Smooth muscle cell (in vitro differentiated cells): ENCODE measurements at regions not wholly inside any gene's neighbourhood (a gene's known extent, or its start where the extent isn't known, plus 50 kb on each side); places are given as distances from the start of the nearest gene placed in this dataset.
"Not testable (repeated sequence)": the region's sequence is repeated elsewhere in the genome, so short reads cannot be mapped to it uniquely, and the experiment has no call there.

Experiments
- DNase-seq: peaks from one replicate; lab custom pipeline; 2025; ENCODE audit not compliant: unreplicated experiment; lab: John Stamatoyannopoulos, UW
- H2AFZ ChIP-seq: fragments of 200-600 bp; sonication (generic); 2 replicates; pipeline ENCODE4 v1.6.0; 2016; ENCODE audit warnings: antibody characterized with exemption, low read depth, mild to moderate bottlenecking
- H3F3A ChIP-seq: fragments of 200-600 bp; sonication (generic); 2 replicates; pipeline ENCODE4 v1.6.0; 2017; ENCODE audit warnings: antibody characterized with exemption, low read depth
- H3K27ac ChIP-seq: fragments of 200-600 bp; sonication (generic); 2 replicates; pipeline ENCODE4 v1.5.1; 2016; ENCODE audit warnings: low read depth, mild to moderate bottlenecking
- H3K27me3 ChIP-seq: fragments of 200-600 bp; sonication (generic); 2 replicates; pipeline ENCODE4 v1.6.1; 2016; ENCODE audit warnings: low read depth, mild to moderate bottlenecking
- H3K36me3 ChIP-seq: fragments of 200-600 bp; sonication (generic); 2 replicates; pipeline ENCODE4 v1.5.1; 2016; ENCODE audit warnings: low read depth
- H3K4me1 ChIP-seq: fragments of 200-600 bp; sonication (generic); 2 replicates; pipeline ENCODE4 v1.5.1; 2016; ENCODE audit warnings: low read depth
- H3K4me2 ChIP-seq: fragments of 200-600 bp; sonication (generic); 2 replicates; pipeline ENCODE4 v1.6.0; 2016; ENCODE audit warnings: mild to moderate bottlenecking
- H3K4me3 ChIP-seq: fragments of 200-600 bp; sonication (generic); 2 replicates; pipeline ENCODE4 v1.5.1; 2016; ENCODE audit warnings: mild to moderate bottlenecking
- H3K79me2 ChIP-seq: fragments of 200-600 bp; sonication (generic); 2 replicates; pipeline ENCODE4 v1.6.0; 2016; ENCODE audit warnings: low read depth, mild to moderate bottlenecking
- H3K9ac ChIP-seq: fragments of 200-600 bp; sonication (generic); 2 replicates; pipeline ENCODE4 v1.6.0; 2016; ENCODE audit warnings: low read depth
- H3K9me3 ChIP-seq: fragments of 200-600 bp; sonication (generic); replicated peaks from 2 replicates; pipeline ENCODE4 v1.5.1; 2016; ENCODE audit warnings: low read depth
- H4K20me1 ChIP-seq: fragments of 200-600 bp; sonication (generic); 2 replicates; pipeline ENCODE4 v1.6.0; 2016; ENCODE audit warnings: low read depth
- CTCF ChIP-seq: fragments of 200-600 bp; sonication (generic); IDR thresholded peaks from 2 replicates; pipeline ENCODE4 v1.5.1; 2017; ENCODE audit warnings: borderline replicate concordance, mild to moderate bottlenecking, antibody characterized with exemption; ENCODE audit not compliant: insufficient read depth, poor library complexity, severe bottlenecking
- WGBS: methylation state at CpG from one replicate; pipeline ENCODE4 v1.1.7; 2016; ENCODE audit warnings: low lambda C conversion rate; 5-methylcytosine and 5-hydroxymethylcytosine counted together

DNA sequence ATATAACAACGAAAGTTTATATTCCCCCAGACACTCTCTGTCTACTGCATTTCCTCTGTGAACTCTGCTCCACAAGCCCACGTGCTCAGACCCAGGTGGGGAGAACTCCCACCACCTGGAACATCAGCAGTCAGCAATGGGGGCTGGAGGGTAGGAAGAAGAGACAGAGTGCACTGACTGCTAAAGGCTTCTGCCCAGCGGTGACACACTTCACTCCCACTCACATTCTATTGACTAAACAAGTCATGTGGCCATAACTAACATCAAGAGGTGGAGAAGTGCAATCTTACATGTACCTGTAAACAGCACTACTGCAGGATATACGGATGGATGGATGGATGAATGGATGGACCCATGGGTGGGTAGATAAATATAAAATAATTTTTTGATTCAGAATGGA lies 122.2 kb downstream of the MPP7 start:
- no peak overlapping the region for H3K9ac ChIP-seq
- WGBS: 67% methylated on average over 4 of the region's 4 CpGs
- no peaks in the 10 kb centered on the region for H3K4me1 ChIP-seq
- H3K36me3 ChIP-seq: no peaks in the 10 kb centered on the region
- H2AFZ ChIP-seq: no peak overlapping the region
- no peak for DNase-seq
- no peaks in the 10 kb centered on the region for H3K9me3 ChIP-seq
- H3K4me2 ChIP-seq: no peak overlapping the region
- H3K4me3 ChIP-seq: no peak overlapping the region
- no peaks in the 10 kb centered on the region for H3K27me3 ChIP-seq
- no peaks in the 10 kb centered on the region for H3F3A ChIP-seq
- TF ChIP-seq CTCF: no peak
- no peaks in the 10 kb centered on the region for H3K79me2 ChIP-seq
- no peaks in the 10 kb centered on the region for H4K20me1 ChIP-seq
- no peak overlapping the region for H3K27ac ChIP-seq

DNA sequence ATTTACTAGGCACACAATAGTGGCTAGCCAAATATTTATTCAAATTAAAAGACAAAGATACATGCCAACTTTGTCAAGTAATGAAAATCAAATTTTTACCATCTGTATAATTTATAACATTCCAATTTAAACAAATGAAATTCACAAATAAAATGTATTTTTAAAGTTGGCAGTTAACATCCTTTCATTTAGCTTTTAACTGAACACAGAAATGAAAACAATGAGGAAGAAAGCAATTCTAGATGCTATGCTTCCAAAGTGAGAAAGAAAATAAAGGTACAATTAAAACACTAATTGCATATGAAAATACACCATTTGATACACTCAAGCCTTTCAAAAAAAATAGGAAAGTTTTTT lies 123.1 kb downstream of the MPP7 start:
- Histone ChIP-seq H3K27ac (no peak overlapping the region), H3K9me3 (no peaks in the 10 kb centered on the region), H3K9ac (no peak overlapping the region), H3K27me3 (no peaks in the 10 kb centered on the region), H3F3A (no peaks in the 10 kb centered on the region), H4K20me1 (no peaks in the 10 kb centered on the region), H3K4me1 (no peaks in the 10 kb centered on the region), H3K4me3 (no peak overlapping the region), H2AFZ (no peak overlapping the region), H3K4me2 (no peak overlapping the region), H3K79me2 (no peaks in the 10 kb centered on the region), H3K36me3 (no peaks in the 10 kb centered on the region)
- DNase-seq: no peak
- no peak for TF ChIP-seq CTCF

GRCh38 chr10:28179006-28179742 lies 123.7 kb downstream of the MPP7 start:
- Histone ChIP-seq H3K79me2 (no peaks in the 10 kb centered on the region), H3K9ac (no peak overlapping the region), H3F3A (no peaks in the 10 kb centered on the region), H3K27me3 (no peaks in the 10 kb centered on the region), H3K9me3 (no peaks in the 10 kb centered on the region), H3K36me3 (no peaks in the 10 kb centered on the region), H3K27ac (no peak overlapping the region), H3K4me2 (no peak overlapping the region), H2AFZ (no peak overlapping the region), H3K4me1 (no peaks in the 10 kb centered on the region), H3K4me3 (no peak overlapping the region), H4K20me1 (no peaks in the 10 kb centered on the region)
- WGBS: 29% methylated on average over 4 of the region's 4 CpGs
- DNase-seq: no peak
- TF ChIP-seq CTCF: peak; percentile 86

- Histone ChIP-seq H3K4me3 (no peak overlapping the region), H3K4me1 (no peaks in the 10 kb centered on the region), H3K27me3 (no peaks in the 10 kb centered on the region), H3K4me2 (no peak overlapping the region), H4K20me1 (no peaks in the 10 kb centered on the region), H3K79me2 (no peaks in the 10 kb centered on the region), H2AFZ (no peak overlapping the region), H3K27ac (no peak overlapping the region), H3F3A (no peaks in the 10 kb centered on the region), H3K9me3 (no peaks in the 10 kb centered on the region), H3K9ac (no peak overlapping the region), H3K36me3 (no peaks in the 10 kb centered on the region)
- DNase-seq: no peak
- TF ChIP-seq CTCF: no peak
- WGBS: 93% methylated on average over 4 of the region's 4 CpGs
Observed at GRCh38 chr10:28177944-28178637, 124.8 kb downstream of the MPP7 start.

GRCh38 chr10:28176498-28176897 lies 126.4 kb downstream of the MPP7 start:
- H3K79me2 ChIP-seq, H3K9ac ChIP-seq, H4K20me1 ChIP-seq, H2AFZ ChIP-seq, H3K27ac ChIP-seq, H3K4me1 ChIP-seq, H3K4me2 ChIP-seq, DNase-seq, H3F3A ChIP-seq, H3K9me3 ChIP-seq, H3K4me3 ChIP-seq, H3K27me3 ChIP-seq, H3K36me3 ChIP-seq: not testable (repeated sequence)
- WGBS: 87% methylated on average over 2 of the region's 4 CpGs
